Lung microvascular endothelial cell (primary cell): ENCODE measurements at regions not wholly inside any gene's neighbourhood (a gene's known extent, or its start where the extent isn't known, plus 50 kb on each side); places are given as distances from the start of the nearest gene placed in this dataset.
"Not testable (repeated sequence)": the region's sequence is repeated elsewhere in the genome, so short reads cannot be mapped to it uniquely, and the experiment has no call there.

Experiments
- DNase-seq, 2 donors: peaks; one replicate each; pipeline versions ENCODE4 v3.0.0 to v3.0.0-alpha.2; 2010; ENCODE audit warnings: low read depth in 2 of 2

DNA sequence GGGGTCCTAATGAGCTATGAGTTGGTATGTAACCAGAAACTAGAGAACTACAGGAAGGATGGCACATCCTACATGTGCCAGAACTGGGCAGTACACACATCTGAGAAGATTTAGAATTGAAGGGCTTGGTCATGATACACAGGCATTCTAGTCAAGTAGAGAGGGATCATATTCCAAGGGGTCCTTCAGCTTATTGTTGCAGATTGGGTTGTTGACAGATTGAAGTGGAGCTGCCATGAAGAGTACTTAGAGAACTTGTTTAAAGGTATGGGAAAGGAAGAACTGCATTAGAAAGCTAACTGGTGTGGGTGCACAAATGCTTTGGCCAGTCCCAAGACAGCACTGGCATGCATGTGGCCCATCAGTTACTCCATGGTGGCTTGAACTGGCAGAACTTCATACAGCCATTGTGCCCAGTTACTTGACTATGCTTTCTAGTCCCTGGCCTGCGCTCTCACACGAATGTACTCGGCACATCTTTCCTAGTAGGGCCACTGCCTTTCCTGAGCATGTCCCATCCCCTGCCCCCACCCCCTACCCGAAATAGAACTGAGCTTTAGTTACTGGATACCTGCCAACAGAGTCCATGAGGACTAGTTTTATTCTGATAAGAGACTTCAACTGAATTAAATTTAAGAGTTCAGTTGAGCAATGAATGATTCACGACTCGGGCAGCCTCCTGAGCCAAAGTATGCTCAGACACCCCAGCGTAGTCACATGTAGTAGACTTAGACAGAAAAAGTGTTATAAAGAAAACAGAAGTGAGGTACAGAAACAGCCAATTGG lies 64.0 kb downstream of the CCNG2 start:
- DNase-seq, result no peak

DNA sequence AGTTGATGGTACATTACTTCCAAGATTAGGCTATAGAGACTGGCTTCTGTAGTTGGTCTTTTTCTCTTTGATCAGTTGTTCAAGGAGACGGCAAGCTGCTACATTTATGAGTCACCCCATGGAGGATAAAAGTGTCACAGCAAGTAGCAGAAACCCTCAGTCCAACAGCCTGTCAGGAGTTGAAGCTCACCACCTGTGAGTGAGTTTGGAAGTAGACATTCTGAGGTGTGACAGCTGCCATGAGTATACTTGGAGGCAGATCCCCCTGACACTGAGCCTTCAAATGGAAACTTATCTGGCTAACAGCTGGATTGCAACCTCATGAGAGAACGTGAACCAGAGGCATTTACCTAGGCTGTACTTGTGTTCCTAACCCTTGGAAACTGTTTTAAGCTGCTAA lies 68.0 kb downstream of the CCNG2 start:
- no peak for DNase-seq

DNA sequence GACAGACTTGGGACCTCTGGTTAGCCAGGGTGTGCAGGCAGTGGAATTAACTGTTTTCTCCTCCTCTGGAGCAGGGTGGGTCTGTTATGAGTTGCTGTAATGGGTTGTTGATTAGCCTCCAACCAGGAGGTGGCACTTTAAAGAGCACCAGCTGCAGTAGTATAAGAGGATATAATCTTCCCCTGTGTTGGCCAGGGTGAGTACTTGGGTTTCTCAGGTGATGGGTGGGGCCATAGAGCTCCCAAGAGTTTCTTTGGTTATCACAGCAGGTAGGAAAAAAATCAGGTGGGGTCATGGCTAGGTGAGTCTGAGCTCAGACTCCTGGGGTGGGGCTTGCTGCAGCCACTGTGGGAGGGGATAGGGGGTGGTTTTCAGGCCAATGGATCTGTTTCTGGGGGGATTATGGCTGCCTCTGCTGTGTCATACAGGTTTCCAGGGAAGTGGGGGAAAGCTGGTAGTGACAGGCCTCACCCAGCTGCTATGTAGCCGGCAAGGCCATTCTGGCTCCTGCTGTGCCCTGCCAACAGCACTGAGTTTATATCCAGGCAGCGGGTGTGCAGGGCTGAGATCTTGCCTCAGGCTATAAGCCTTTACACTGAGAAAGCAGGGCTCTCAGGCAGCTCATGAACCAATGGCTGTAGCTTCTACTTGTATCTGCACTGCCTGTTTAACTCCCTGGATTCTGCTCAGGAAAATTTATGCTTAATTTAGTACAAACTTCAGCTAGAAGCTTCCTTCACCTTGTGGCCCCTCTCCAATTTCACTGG lies 70.1 kb downstream of the CCNG2 start:
- DNase-seq, result no peak

DNA sequence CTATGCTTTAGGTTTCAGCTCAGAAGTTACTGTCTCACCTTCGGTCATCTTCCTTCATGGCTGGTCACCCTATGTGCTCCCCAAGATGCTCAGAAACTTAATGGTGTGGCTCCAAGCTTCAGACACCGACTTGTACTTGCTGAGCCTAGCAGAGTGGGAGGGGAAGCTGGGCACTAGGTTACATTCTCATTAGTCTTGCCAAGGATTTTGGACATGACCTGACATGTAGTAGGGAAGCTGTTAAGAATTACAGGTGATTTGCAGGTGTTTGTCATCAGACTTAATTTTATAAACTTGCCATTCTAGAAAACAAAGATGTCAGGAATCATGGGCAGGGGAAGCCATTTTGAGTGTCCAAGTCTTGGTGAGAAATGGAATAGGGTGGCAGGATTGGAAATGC lies 72.4 kb downstream of the CCNG2 start:
- DNase-seq, result no peak

DNA sequence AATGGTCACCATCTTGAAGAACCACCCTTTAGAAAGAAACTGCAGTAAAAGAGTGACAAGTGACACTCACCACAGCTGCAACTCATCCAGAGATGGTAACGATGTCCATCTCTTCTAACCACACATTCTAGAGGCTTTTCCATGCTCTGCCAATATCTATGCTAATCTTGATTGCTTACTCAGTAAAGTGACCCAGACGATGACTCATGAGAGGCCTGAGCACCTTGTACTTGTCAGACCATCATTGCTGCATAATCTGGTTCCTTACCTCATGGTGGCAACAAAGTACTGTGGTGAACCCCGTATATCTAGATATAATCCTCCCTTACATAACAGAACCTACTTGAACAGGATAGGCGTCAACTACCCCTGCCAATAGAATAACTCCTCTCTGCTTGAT lies 75.6 kb downstream of the CCNG2 start:
- no peak for DNase-seq

DNA sequence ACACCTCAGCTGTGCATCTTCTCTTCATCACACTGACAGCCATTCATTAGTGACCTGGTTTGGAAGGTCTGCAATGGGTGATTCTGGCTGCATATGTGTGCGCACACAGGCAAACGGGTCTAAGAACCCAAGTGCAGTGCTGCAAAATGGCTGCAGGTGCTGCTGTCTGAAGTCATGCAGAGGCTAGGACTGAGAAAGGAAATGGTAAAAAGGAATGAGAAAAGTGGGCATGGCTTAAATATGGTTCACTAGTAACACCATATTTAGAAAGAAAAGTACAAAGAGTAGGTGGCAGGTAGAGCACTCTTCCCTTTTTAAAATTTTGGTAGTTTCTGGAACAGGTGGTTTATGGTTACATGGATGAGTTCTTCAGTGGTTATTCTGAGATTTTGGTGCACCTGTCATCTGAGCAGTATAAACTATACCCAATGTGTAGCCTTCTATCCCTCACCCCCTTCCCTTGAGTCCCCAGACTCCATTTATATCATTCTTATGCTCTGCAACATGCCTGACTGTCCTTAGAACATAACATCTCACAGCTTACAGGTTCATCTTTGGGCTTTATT lies 78.4 kb downstream of the CCNG2 start:
- no peak for DNase-seq

DNA sequence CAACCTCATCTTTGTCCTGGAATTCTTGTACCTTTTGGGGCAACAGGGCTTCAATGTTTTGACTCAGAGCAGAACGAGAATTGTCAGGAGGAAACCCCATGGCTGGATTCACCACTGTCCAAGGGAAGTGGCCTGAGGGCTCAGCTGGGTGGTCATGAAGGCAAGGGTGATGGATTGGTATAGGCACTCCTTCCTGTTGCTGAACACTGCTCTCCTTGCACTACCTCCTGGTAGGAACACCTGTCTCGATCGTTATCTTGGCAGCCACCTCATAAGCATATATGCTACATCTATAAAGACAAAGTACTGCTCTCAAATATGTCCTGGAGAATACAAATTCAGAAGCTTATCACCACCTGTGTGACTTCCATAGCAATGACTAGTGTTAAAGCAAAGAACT lies 79.8 kb downstream of the CCNG2 start:
- DNase-seq, result no peak

DNA sequence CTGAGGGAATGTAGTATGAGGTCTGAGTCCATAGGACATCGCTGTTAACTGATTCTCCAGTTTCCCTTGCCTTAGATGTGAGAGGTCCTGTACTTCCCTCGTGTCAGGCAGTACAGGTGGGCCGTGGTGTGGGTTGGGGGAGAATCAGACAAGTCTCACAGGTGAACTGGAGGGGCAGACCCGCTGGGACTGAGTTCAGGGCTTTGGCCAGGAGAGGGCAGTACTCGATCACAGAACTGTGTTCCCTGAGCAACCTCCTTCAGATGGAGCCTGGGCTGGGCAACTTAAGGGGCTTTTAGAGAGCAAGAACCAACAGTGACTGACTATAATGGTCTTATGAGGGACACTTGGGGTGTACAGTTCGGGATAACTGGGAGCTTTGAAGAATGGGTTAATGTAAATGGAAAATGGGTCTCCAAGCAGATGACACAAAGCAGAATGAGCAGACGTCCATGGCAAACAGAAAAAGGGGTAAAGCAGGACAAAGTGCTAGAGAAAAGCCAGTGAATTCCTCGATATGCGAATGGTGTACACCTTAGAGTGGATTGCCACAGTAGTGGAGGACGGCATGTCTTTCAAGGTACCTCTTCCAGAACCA lies 83.6 kb downstream of the CCNG2 start:
- DNase-seq, result peak; percentile 55 to 67

DNA sequence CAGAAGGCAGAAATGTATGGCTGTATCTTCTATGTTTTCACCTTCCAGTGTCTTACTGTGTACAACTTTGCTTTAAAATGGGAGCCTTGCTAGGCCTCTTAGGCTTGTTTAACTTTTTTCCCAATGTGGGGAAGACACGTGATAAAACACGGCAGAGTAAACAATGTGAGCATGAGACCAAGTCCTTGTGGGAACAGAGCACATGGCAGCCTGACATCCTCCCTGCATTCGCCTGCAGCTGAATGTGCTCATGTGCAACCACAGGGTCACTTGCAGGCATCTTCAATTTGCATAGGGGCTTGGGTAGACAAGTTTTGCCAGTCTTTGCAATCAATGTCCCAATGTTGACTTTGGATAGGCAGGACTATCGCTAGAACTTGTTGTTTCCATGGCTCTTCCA lies 91.8 kb downstream of the CCNG2 start:
- DNase-seq, result no peak

DNA sequence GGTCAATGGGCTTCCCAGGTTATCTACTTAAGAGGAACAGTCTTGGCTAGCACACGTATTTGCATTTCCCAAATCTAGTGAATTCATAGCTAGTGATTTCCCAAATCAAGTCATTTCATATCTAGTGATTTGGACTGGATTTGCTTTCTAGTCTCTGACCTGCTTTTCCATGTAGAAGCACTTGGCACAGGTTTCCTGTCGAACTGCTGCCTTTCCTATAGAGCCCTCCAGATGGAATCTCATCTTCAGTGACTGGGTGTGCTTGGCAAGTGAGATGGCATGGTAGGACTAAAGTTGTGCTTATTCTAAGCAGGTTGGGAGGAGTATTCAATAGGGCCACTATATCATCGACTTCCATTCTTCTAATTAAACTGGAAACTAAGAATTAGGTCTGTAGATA lies 94.7 kb downstream of the CCNG2 start:
- no peak for DNase-seq

DNA sequence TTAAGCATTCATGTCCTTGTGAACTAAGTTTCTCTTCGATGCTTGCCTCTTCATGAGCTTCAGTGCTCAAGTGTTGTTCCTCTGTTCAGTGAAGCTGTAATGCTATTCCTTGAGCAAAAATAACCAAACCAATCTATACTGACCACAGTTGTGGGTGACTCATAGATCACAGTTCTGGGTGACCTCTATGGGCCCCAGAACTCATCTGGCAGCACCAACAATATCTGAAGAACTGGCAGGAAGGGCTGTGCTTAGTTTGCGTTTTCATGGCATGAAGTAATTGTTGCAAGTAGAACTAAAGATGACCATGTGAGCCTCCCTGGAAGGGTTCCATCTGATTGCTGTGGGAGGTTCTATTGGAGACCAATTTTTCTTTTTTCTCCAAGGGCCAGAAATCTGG lies 106.2 kb downstream of the CCNG2 start:
- no peak for DNase-seq

DNA sequence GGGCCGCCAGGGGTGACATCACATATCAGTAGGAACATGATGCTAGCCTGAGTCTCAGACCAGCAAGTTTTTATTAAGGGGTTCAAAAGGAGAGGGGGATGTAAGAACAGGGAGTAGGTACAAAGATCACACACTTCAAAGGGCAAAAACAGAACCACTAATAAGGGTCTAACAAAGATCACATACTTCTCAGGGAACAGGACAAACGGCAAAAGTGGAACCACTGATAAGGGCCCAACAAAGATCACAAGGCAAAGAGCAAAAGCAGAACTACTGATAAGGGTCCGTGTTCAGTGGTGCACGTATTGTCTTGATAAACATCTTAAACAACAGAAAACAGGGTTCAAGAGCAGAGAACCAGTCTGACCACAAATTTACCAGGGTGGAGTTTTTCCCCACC lies 107.0 kb downstream of the CCNG2 start:
- not testable (repeated sequence) for DNase-seq

DNA sequence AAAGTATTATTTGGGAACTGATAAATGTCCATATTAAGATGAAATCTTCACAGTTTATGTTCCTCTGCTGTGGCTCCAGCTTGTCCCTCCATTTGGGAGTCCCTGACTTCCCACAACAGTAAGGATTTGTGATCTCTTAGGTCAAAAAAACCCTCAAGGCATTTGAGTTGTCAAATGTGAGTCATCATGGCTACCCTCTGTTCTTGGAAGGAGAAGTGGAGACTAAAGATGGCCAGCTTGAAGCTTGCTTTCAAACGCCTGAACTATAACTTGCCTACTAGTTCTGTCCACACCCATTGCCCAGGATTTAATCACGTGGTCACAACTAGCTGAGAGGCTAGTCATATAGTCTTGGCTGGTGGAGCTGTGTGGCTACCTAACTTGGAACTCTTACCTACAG lies 107.8 kb downstream of the CCNG2 start:
- no peak for DNase-seq

DNA sequence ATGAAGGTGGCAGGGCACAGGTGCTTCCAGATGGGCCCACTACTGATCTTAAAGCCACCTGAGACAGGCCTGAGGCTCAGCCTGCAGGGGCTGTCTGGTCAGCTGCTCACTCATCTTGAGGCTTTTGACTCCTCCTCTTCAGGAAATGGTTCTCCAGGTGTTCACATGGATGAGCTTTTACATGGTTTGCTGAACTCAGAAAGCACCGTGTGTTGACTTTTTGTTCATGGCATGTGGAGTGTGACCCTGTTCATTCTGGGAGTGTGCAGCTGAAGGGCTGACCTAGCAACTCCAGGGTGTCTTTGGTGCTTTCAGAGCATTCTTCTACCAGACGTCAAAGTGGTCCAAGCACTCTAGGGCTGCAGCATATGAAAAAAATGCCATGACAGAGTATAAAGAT lies 111.1 kb downstream of the CCNG2 start:
- no peak for DNase-seq

DNA sequence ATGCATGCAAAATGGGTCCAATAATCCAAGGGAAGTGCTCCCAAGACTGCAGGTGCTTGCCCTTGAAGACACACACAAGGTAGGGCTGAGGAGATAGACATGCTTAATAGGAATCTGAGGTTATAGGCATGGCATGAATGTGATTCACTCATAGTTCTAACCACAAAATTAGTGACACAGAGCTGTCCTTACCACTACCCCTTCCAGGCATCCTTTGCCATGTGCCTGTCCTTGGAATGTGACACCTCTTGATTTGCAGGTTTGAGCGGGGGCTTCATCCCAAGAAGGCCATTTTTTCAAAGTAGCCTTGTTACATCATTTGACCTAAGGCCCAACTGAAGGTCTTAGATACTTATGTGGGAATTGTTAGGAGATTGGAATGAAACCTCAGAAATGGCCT lies 112.5 kb downstream of the CCNG2 start:
- no peak for DNase-seq

DNA sequence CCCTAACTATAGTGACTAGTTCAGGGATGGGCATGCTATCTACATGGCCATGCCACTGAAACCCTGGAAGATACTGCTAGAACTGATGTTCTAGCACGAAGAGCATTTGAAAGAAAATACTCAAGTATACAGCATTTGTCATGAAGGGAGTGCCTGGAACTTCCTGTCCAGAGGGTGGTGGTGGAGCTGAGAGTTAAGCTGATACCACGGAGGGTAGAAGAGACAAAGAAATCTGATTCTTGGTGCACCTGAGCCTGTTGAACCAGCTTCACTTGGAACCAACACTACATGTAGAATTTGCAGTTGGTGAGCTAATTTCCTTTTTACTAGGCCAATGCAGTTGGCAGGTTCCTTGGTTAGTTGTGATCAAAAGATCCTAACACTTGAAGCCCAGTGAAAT lies 116.4 kb downstream of the CCNG2 start:
- no peak for DNase-seq

DNA sequence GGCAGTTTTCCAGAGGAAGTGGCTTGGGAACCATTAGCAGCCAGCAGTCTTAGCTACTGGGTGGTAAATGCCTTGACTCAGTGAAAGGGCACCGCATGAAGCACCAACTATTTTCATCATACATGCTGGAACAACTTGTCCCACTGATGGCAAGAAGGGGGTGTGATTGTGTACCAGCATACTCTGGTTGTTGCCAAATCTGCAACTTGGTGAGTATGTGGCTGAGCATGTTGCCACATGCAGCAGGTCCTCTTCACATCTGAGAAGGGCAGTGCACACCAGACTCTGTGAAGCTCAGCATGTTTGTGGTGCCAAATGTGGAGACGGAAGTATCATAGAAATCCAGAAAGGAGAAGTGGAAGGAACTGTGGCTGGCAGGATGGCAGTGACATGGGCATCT lies 122.1 kb downstream of the CCNG2 start:
- DNase-seq, result not testable (repeated sequence)

DNA sequence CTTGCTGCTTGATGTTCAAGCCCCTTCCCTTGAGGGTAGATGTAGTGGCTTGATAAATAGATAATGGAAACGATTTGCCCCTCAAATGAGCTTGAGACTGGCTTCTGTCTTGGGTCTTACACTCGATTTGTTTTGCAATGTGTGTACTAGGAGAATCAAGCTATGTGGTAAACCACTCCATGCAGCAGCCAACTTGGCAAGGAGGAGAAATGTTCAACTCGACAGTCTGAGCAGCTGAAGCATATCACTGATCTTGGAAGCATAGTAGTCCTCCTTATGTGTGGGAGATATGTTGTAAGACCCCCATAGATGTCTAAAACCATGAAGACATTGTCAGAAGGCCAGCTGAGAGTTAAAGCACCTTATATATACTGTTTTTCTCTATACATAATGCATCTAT lies 125.3 kb downstream of the CCNG2 start:
- no peak for DNase-seq

DNA sequence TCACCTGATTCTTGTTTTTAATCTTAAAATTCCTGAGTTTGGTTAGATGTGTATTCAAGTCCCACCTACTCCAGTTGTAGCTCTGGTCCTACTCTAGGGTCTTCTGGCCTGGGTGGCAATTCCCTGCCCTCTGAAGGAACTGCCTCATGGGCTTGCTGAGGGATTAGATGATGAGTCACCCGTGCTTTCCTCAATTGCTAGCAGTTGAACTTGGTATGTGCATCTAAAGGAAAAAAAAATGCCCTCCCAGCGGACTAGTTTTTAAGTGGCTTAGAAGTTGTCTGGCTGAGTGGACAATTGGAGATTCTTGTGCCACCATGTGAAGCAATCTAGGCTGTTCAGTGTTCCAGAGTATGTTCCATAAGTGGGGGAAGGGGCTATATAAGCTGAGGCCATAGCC lies 127.0 kb downstream of the CCNG2 start:
- DNase-seq, result no peak

DNA sequence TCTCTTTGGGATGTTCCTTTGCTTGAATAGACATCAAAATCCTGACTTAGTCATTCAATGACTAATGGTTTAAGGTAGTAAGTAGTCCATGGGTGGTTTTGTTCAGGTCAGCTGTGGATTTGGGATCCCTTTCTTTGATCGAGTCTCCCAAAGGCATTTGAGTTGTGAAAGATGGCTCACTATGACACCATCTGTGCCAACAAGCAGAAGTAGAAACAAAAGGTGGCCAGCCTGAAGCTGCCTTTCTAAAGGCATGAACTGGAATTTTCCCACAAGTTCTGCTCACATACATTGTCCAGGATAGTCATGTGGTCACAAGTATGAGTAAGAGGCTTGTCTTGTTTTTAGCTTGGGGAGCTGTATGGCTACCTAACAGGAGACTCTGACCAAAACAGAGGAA lies 129.9 kb downstream of the CCNG2 start:
- no peak for DNase-seq

DNA sequence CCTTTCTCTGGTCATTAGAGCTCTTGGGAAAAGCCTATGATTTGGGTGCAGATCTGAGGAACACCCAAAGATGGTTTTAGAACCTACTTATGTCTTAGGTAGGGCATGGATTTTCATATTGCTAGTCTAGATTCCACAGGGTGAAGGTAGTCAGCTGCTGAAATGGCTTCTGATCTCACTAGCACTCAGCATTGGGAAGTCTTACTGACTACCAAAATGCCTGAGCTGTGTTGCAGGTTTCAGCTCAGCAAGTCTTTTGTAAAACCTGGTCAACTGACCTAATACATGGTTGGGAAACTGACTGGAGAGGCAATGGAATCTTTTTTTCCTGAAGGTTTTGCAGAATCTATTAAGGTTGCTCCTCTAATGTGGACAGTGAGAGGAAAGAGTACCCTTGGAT lies 136.4 kb downstream of the CCNG2 start:
- DNase-seq, result no peak

DNA sequence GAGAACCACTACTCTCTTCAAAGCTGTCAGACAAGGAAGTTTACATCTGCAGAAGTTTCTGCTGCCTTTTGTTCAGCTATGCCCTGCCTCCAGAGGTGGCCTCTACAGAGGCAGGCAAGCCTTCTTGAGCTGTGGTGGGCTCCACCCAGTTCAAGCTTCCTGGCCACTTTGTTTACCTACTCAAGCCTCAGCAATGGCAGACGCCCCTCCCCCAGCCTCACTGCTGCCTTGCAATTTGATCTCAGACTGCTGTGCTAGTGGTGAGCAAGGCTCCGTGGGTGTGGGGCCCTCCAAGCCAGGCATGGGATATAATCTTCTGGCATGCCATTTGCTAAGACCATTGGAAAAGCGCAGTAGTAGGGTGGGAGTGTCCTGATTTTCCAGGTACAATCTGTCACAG lies 144.0 kb downstream of the CCNG2 start:
- DNase-seq, result not testable (repeated sequence)

DNA sequence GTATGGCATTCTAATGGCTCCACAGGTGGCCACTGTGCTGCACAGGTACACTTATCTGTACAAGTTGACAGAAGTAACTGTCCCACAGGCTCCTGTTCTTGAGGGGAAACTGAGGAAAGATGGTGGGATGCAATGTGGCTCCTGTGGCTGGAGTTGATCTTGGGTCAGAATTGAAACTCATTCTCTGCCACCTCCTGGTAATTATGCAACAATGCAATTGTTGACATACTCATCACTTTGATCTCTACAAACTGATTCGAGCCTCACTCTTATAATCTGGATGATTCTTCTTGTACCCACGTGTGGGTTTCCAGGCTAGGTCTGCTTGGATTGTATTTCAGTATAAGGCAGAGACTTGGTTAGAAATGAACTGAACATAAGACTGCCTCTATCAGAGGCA lies 148.8 kb downstream of the CCNG2 start:
- DNase-seq, result no peak
